ENCODE measurements at regions not wholly inside any gene's neighbourhood (a gene's known extent, or its start where the extent isn't known, plus 50 kb on each side); places are given as distances from the start of the nearest gene placed in this dataset.

DNA sequence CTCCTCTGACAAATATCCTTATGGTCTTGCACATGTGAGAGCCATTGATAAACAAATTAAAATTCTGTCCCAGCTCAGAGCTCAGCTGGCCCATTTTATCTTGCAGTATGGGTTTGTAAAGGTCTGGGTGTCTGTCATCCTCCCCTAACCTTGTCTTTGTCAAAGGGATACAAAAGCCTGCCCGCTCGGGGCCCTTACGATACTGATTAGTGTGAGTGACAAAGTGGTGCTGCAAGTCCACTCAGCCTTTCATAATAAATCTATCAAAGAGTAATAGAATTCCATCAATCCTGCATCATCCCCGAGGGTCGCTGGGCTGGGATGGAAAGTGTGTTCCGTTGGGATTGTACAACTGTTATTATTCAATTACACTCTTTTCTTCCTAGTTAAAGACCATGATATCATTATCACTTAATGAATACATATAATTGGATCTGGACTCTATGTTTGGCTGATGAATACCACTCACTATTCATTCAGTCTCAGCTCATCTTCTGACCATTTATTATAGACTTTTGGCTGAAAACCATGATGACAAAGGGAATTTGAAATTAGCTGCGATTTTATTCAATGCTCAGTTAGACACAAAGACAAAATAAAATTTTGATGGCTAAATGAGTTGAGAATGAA is 122.5 kb upstream of the FOXD3 start:
- TF ChIP-seq CTCF (IDR thresholded peaks at IDR 0.05) (no peak), EZH2 (IDR thresholded peaks at IDR 0.05; ENCODE audit: borderline replicate concordance, insufficient read depth, low read depth, low read length, poor library complexity, severe bottlenecking) (no peak)

All from B cell (primary cell).